Fibroblast of lung (primary cell): ENCODE measurements at regions not wholly inside any gene's neighbourhood (a gene's known extent, or its start where the extent isn't known, plus 50 kb on each side); places are given as distances from the start of the nearest gene placed in this dataset.

Experiments used
- DNase-seq, 2 donors: peaks; one replicate each; pipeline versions ENCODE4 v3.0.0 to v3.0.0-alpha.2; 2010; ENCODE audit warnings: low read depth in 2 of 2
- H2AFZ ChIP-seq: 2 replicates; pipeline ENCODE4 v1.5.1; 2012; ENCODE audit warnings: low read length, control low read depth, inconsistent platforms
- H3K27ac ChIP-seq: 2 replicates; pipeline ENCODE4 v1.5.1; 2011; ENCODE audit warnings: low read length, control low read depth; ENCODE audit not compliant: insufficient read depth
- H3K27me3 ChIP-seq: 2 replicates; pipeline ENCODE4 v1.5.1; 2011; ENCODE audit warnings: mild to moderate bottlenecking, low read length; ENCODE audit not compliant: control insufficient read depth, insufficient read depth
- H3K36me3 ChIP-seq: 2 replicates; pipeline ENCODE4 v1.5.1; 2011; ENCODE audit warnings: low read length; ENCODE audit not compliant: control insufficient read depth, insufficient read depth
- H3K4me1 ChIP-seq: 2 replicates; pipeline ENCODE4 v1.5.1; 2011; ENCODE audit warnings: low read length; ENCODE audit not compliant: control insufficient read depth, insufficient read depth; ENCODE audit errors: extremely low read depth
- H3K4me2 ChIP-seq: 2 replicates; pipeline ENCODE4 v1.5.1; 2011; ENCODE audit warnings: low read length, control low read depth; ENCODE audit not compliant: insufficient read depth; ENCODE audit errors: extremely low read depth
- H3K4me3 ChIP-seq, 4 experiments: fragments of 200-600 bp in 1 of 4; sonication (generic) in 1 of 4; replicated peaks in 1 of 4; 2 replicates each; pipeline ENCODE4 v1.5.1; 2011 to 2016; ENCODE audit warnings: low read length in 4 of 4, low read depth in 3 of 4, mild to moderate bottlenecking in 3 of 4, control low read depth in 2 of 4, inconsistent platforms in 1 of 4, mixed read lengths in 1 of 4; ENCODE audit not compliant: insufficient read depth in 1 of 4; ENCODE audit errors: control extremely low read depth in 1 of 4
- H3K79me2 ChIP-seq: 2 replicates; pipeline ENCODE4 v1.5.1; 2012; ENCODE audit warnings: mild to moderate bottlenecking, low read length, inconsistent platforms; ENCODE audit not compliant: control insufficient read depth, insufficient read depth
- H3K9ac ChIP-seq: 2 replicates; pipeline ENCODE4 v1.5.1; 2011; ENCODE audit warnings: mild to moderate bottlenecking, low read length, control low read depth; ENCODE audit not compliant: insufficient read depth
- H3K9me3 ChIP-seq: 2 replicates; pipeline ENCODE4 v1.5.1; 2012; ENCODE audit warnings: low read depth, low read length; ENCODE audit not compliant: control insufficient read depth, insufficient read depth
- H4K20me1 ChIP-seq: 2 replicates; pipeline ENCODE4 v1.5.1; 2011; ENCODE audit warnings: low read length; ENCODE audit not compliant: control insufficient read depth, insufficient read depth; ENCODE audit errors: extremely low read depth
- CTCF ChIP-seq, 2 donors: IDR thresholded peaks in 1 of 2; conservative IDR thresholded peaks in 1 of 2; 1 replicate in 1 of 2; 2 replicates in 1 of 2; pipeline ENCODE4 v1.5.1; 2011 to 2012; ENCODE audit warnings: low read length in 2 of 2, control low read depth in 1 of 2, inconsistent platforms in 1 of 2, low read depth in 1 of 2, mild to moderate bottlenecking in 1 of 2
- EZH2 ChIP-seq: IDR thresholded peaks from 2 replicates; pipeline ENCODE4 v1.5.1; 2012; ENCODE audit warnings: low read length, control low read depth, mild to moderate bottlenecking; ENCODE audit errors: missing control alignments

DNA sequence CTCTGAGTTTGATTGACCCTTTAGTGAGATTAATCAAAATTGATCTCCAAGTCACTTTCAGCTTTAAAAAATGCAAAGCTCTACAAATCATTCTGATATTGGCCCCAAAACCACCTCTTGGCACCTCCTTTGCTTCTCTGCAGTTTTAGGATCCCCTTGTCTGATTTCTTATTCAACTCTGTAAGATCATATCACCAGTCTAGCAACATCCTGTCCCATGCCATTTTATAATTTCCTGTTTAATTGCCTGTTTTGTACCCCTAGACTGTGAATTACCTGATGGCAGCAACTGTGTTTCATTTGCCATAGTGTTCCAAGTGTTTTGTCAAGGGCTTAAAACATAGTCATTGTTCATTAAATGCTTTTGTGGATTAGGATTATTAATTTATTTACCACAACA is 406.3 kb upstream of the TRIB2 start:
- no peaks in the 10 kb centered on the region for H3K79me2 ChIP-seq
- no peak overlapping the region for H3K27ac ChIP-seq
- no peaks in the 10 kb centered on the region for H3K9me3 ChIP-seq
- no peaks in the 10 kb centered on the region for H3K27me3 ChIP-seq
- no peak overlapping the region for H3K4me2 ChIP-seq
- no peak overlapping the region for H3K9ac ChIP-seq
- TF ChIP-seq CTCF (conservative IDR thresholded peaks at IDR 0.05 in 1 of 2, IDR thresholded peaks at IDR 0.05 in 1 of 2; ENCODE audit: low read depth in 1 of 2, low read length in 2 of 2) (no peak), EZH2 (no peak)
- DNase-seq = no peak
- H2AFZ ChIP-seq = no peak overlapping the region
- peaks cover 2% of the 10 kb centered on the region for H3K4me1 ChIP-seq
- no peak overlapping the region for H3K4me3 ChIP-seq
- no peaks in the 10 kb centered on the region for H3K36me3 ChIP-seq
- no peaks in the 10 kb centered on the region for H4K20me1 ChIP-seq

DNA sequence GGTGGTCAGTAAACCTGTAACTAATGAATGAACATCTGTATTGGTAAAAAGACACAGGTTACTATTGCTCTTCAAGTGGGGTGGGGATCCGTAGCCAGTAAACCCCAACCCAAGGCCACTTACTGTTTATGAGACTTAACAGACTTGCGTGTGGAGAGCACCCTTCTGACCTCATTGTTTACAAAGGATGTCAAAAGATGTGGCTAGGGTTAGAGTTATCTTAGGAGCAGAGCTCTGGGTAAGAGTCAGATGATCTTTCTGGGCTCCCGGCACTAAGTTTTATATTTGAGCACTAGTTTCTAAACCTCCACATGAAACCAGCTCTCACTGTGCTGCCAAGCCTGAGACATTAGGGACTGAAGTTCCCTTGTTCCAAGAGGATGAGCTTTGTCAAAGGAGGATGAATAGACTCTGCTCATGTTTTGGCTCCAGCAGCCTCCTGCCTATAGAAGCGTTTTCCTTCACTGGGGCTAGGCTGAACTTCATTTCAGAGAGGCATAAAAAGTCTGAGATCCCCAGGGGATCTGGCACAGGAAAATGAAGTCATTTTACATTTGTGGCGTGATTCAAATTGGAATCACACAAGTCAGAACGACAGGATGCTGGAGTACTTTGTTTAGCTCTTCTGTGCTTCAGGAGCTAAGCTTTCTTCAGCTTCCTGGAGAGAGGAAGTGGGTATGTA is 403.1 kb upstream of the TRIB2 start:
- H3K9me3 ChIP-seq = no peaks in the 10 kb centered on the region
- H3K79me2 ChIP-seq = no peaks in the 10 kb centered on the region
- no peak overlapping the region for H3K27ac ChIP-seq
- no peak overlapping the region for H3K4me3 ChIP-seq
- no peak for TF ChIP-seq CTCF (conservative IDR thresholded peaks at IDR 0.05 in 1 of 2, IDR thresholded peaks at IDR 0.05 in 1 of 2; ENCODE audit: low read depth in 1 of 2, low read length in 2 of 2)
- TF ChIP-seq EZH2 = no peak
- peaks cover 8% of the 10 kb centered on the region for H3K4me1 ChIP-seq
- H3K9ac ChIP-seq = no peak overlapping the region
- no peaks in the 10 kb centered on the region for H3K36me3 ChIP-seq
- no peaks in the 10 kb centered on the region for H3K27me3 ChIP-seq
- H2AFZ ChIP-seq = no peak overlapping the region
- no peak for DNase-seq
- no peaks in the 10 kb centered on the region for H4K20me1 ChIP-seq
- no peak overlapping the region for H3K4me2 ChIP-seq

DNA sequence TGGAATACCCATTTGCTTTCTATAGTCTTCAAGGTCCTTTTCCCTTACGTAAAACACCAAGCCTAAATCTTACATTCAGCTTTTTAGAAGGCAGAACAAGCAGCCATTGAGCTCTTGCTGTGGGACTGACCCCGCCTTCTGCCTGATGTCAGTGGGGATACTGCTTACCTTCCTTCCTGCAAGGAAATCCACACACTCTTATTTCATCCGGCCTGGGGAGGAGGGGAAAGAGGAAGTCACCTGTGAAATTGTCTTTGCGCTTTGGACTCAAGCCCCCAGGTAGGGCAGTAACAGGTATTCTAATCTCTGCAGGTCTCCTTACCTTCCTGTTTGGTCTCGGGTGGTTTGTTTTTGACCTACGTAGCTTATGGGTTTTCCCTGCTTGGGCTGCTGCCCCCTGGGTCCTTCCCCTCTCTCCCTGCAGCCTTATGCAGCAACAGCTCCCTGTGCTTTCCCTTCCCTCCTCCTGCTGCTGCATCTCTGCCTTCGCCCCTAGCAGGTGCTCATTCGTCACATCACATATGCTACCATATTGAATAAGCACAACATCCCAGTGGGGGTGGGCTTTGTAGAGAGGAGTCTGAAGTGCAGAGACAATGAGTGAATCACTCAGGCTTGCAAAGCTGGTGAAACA is 402.5 kb upstream of the TRIB2 start:
- no peak overlapping the region for H2AFZ ChIP-seq

More for the DNA sequence above, 402.5 kb upstream of the TRIB2 start:
- no peaks in the 10 kb centered on the region for H4K20me1 ChIP-seq
- no peaks in the 10 kb centered on the region for H3K79me2 ChIP-seq
- H3K9ac ChIP-seq = no peak overlapping the region
- no peak overlapping the region for H3K27ac ChIP-seq
- no peaks in the 10 kb centered on the region for H3K9me3 ChIP-seq
- no peak for DNase-seq
- H3K4me3 ChIP-seq = no peak overlapping the region
- TF ChIP-seq EZH2 (no peak), CTCF (conservative IDR thresholded peaks at IDR 0.05 in 1 of 2, IDR thresholded peaks at IDR 0.05 in 1 of 2; ENCODE audit: low read depth in 1 of 2, low read length in 2 of 2) (no peak)
- H3K27me3 ChIP-seq = no peaks in the 10 kb centered on the region
- H3K4me2 ChIP-seq = no peak overlapping the region
- H3K36me3 ChIP-seq = no peaks in the 10 kb centered on the region
- peaks cover 8% of the 10 kb centered on the region for H3K4me1 ChIP-seq
